Sigmoid colon (tissue), 6 donors: ENCODE measurements at regions not wholly inside any gene's neighbourhood (a gene's known extent, or its start where the extent isn't known, plus 50 kb on each side); places are given as distances from the start of the nearest gene placed in this dataset.

Experiments
- DNase-seq: peaks from one replicate; pipeline ENCODE4 v3.0.0-alpha.2; 2019
- H3K27ac ChIP-seq, 4 donors: fragments of 200-600 bp; sonication (generic); one replicate each; pipeline ENCODE4 v1.5.1; 2016 to 2019; ENCODE audit warnings: mild to moderate bottlenecking in 1 of 4
- H3K27me3 ChIP-seq, 3 donors: fragments of 200-600 bp; sonication (generic); one replicate each; pipeline ENCODE4 v1.5.1; 2019; ENCODE audit warnings: mild to moderate bottlenecking in 1 of 3
- H3K36me3 ChIP-seq, 4 donors: fragments of 200-600 bp; sonication (generic); one replicate each; pipeline ENCODE4 v1.5.1; 2016 to 2019
- H3K4me1 ChIP-seq, 4 donors: fragments of 200-600 bp; sonication (generic); one replicate each; pipeline ENCODE4 v1.5.1; 2017 to 2019
- H3K4me3 ChIP-seq, 4 donors: fragments of 200-600 bp; sonication (generic); one replicate each; pipeline ENCODE4 v1.5.1; 2017 to 2019; ENCODE audit warnings: mild to moderate bottlenecking in 2 of 4, moderate library complexity in 1 of 4
- H3K9me3 ChIP-seq, 4 donors: fragments of 200-600 bp in 3 of 4; sonication (generic) in 3 of 4; one replicate each; pipeline versions ENCODE4 v1.5.1 to v1.6.1; 2013 to 2019
- CTCF ChIP-seq, 4 experiments: fragments of 450-650 bp in 3 of 4; fragments of 200-600 bp in 1 of 4; IDR thresholded peaks; one replicate each; pipeline ENCODE4 v1.5.1; 2016 to 2019; ENCODE audit warnings: antibody characterized with exemption in 4 of 4, mild to moderate bottlenecking in 3 of 4, moderate library complexity in 2 of 4
- EP300 ChIP-seq, 4 donors: sonication (generic); formaldehyde crosslinking; IDR thresholded peaks; one replicate each; pipeline ENCODE4 v1.6.1; 2017; ENCODE audit warnings: antibody characterized with exemption in 4 of 4
- POLR2A ChIP-seq, 2 donors: fragments of 450-650 bp; IDR thresholded peaks; one replicate each; pipeline ENCODE4 v1.6.1; 2016; ENCODE audit warnings: antibody characterized with exemption in 2 of 2, mild to moderate bottlenecking in 2 of 2, moderate library complexity in 2 of 2
- POLR2AphosphoS5 ChIP-seq, 4 donors: sonication (generic); formaldehyde crosslinking; IDR thresholded peaks; one replicate each; pipeline ENCODE4 v1.6.1; 2017; ENCODE audit warnings: antibody characterized with exemption in 4 of 4
- WGBS, 2 donors: extraction: QIAGEN DNeasy Blood & Tissue Kit; methylation state at CpG; one replicate each; pipeline ENCODE4 v1.1.7; 2013; 5-methylcytosine and 5-hydroxymethylcytosine counted together
- intact Hi-C: fragments of 100-400 bp; cut with DNase I; formaldehyde crosslinking; loops from one replicate; pipeline ENCODE4 v1.15.1; 2023
- donor health status: healthy with polysubstance abuse.
- donor health status: healthy.

DNA sequence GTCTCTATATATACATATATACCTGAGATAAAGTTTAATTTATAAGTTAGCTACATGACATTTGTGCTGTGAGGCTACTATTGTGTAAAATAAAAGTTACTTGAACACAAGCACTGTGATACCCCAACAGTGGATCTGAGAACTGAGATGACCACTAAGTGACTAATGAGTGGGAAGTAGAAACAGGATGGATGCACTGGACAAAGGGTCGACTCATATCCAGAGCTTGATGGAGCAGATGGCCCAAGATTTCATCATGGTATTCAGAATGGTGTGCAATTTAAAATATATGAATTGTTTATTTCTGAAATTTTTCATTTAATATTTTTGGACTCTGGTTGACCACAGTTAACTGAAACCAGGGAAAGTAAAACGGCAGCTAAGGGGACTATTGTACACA, 908.6 kb upstream of the MDGA2 start:
- intact Hi-C loops = no loop called here
- WGBS, 2 donors = 29 to 34% methylated on average over 2 of the region's 2 CpGs
- no peak for TF ChIP-seq EP300 (IDR thresholded peaks at IDR 0.05)
- TF ChIP-seq POLR2A (IDR thresholded peaks at IDR 0.05) = no peak
- TF ChIP-seq POLR2AphosphoS5 (IDR thresholded peaks at IDR 0.05) = no peak
- no peak for TF ChIP-seq CTCF (IDR thresholded peaks at IDR 0.05)
- Histone ChIP-seq H3K27me3 (no peaks in the 10 kb centered on the region), H3K4me3 (no peak overlapping the region), H3K4me1 (no peaks in the 10 kb centered on the region), H3K27ac (no peak overlapping the region), H3K9me3 (no peaks in the 10 kb centered on the region), H3K36me3 (no peaks in the 10 kb centered on the region)
- DNase-seq = no peak

GRCh38 chr14:48582938-48583337, 907.5 kb upstream of the MDGA2 start:
- intact Hi-C loops = no loop called here
- no peaks in the 10 kb centered on the region for H3K9me3 ChIP-seq
- H3K27ac ChIP-seq = no peak overlapping the region
- no peak for DNase-seq
- 83 to 84% methylated on average over 2 of the region's 2 CpGs for WGBS, 2 donors
- H3K27me3 ChIP-seq = no peaks in the 10 kb centered on the region
- H3K4me1 ChIP-seq = no peaks in the 10 kb centered on the region
- TF ChIP-seq POLR2A (IDR thresholded peaks at IDR 0.05) (no peak), CTCF (IDR thresholded peaks at IDR 0.05) (no peak), EP300 (IDR thresholded peaks at IDR 0.05) (no peak), POLR2AphosphoS5 (IDR thresholded peaks at IDR 0.05) (no peak)
- H3K36me3 ChIP-seq = no peaks in the 10 kb centered on the region
- no peak overlapping the region for H3K4me3 ChIP-seq

GRCh38 chr14:48580692-48581091, 905.3 kb upstream of the MDGA2 start:
- no peaks in the 10 kb centered on the region for H3K4me1 ChIP-seq
- intact Hi-C loops = no loop called here
- no peaks in the 10 kb centered on the region for H3K36me3 ChIP-seq
- H3K27me3 ChIP-seq = no peaks in the 10 kb centered on the region
- H3K27ac ChIP-seq = no peak overlapping the region
- no peak for DNase-seq
- WGBS, 2 donors = 82 to 88% methylated on average over 5 of the region's 5 CpGs
- no peak for TF ChIP-seq EP300 (IDR thresholded peaks at IDR 0.05)
- TF ChIP-seq CTCF (IDR thresholded peaks at IDR 0.05) = no peak
- no peak for TF ChIP-seq POLR2A (IDR thresholded peaks at IDR 0.05)
- TF ChIP-seq POLR2AphosphoS5 (IDR thresholded peaks at IDR 0.05) = no peak
- no peaks in the 10 kb centered on the region for H3K9me3 ChIP-seq
- no peak overlapping the region for H3K4me3 ChIP-seq

DNA sequence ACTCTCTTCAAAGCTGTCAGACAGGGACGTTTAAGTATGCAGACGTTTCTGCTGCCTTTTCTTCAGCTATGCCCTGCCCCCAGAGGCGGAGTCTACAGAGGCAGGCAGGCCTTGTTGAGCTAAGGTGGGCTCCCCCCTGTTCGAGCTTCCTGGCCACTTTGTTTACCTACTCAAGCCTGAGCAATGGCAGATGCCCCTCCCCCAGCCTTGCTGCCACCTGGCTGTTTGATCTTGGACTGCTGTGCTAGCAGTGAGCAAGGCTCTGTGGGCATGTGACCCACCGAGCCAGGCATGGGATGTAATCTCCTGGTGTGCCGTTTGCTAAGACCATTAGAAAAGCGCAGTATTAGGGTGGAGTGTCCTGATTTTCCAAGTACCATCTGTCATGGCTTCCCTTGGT, 900.4 kb upstream of the MDGA2 start:
- no peak for DNase-seq
- H3K4me1 ChIP-seq = no peaks in the 10 kb centered on the region
- H3K4me3 ChIP-seq = no peak overlapping the region
- H3K36me3 ChIP-seq = no peaks in the 10 kb centered on the region
- no peaks in the 10 kb centered on the region for H3K9me3 ChIP-seq
- WGBS, 2 donors = 61 to 71% methylated on average over 7 of the region's 7 CpGs
- no peak overlapping the region for H3K27ac ChIP-seq
- intact Hi-C loops = no loop called here
- no peaks in the 10 kb centered on the region for H3K27me3 ChIP-seq
- TF ChIP-seq POLR2AphosphoS5 (IDR thresholded peaks at IDR 0.05) (no peak), CTCF (IDR thresholded peaks at IDR 0.05) (no peak), EP300 (IDR thresholded peaks at IDR 0.05) (no peak), POLR2A (IDR thresholded peaks at IDR 0.05) (no peak)

- no peak for DNase-seq
- H3K4me3 ChIP-seq = no peak overlapping the region
- H3K4me1 ChIP-seq = no peaks in the 10 kb centered on the region
- no peaks in the 10 kb centered on the region for H3K27me3 ChIP-seq
- no peak for TF ChIP-seq POLR2AphosphoS5 (IDR thresholded peaks at IDR 0.05)
- TF ChIP-seq EP300 (IDR thresholded peaks at IDR 0.05) = no peak
- no peak for TF ChIP-seq CTCF (IDR thresholded peaks at IDR 0.05)
- TF ChIP-seq POLR2A (IDR thresholded peaks at IDR 0.05) = no peak
- intact Hi-C loops = no loop called here
- H3K36me3 ChIP-seq = no peaks in the 10 kb centered on the region
- 79 to 83% methylated on average over 2 of the region's 2 CpGs for WGBS, 2 donors
- no peak overlapping the region for H3K27ac ChIP-seq
- H3K9me3 ChIP-seq = no peaks in the 10 kb centered on the region
Observed at GRCh38 chr14:48568688-48569087, 893.3 kb upstream of the MDGA2 start.
